ENCODE measurements at regions not wholly inside any gene's neighbourhood (a gene's known extent, or its start where the extent isn't known, plus 50 kb on each side); places are given as distances from the start of the nearest gene placed in this dataset.

- WGBS, 2 donors: 38 to 73% methylated on average over 6 of the region's 6 CpGs
- TF ChIP-seq EP300 (IDR thresholded peaks at IDR 0.05): no peak
- no peak for TF ChIP-seq CTCF (IDR thresholded peaks at IDR 0.05)
- TF ChIP-seq POLR2A (IDR thresholded peaks at IDR 0.05): no peak
- no peak overlapping the region for H3K27ac ChIP-seq
- no peaks in the 10 kb centered on the region for H3K27me3 ChIP-seq
- no peaks in the 10 kb centered on the region for H3K4me1 ChIP-seq
- no peak overlapping the region for H3K4me3 ChIP-seq
- no peaks in the 10 kb centered on the region for H3K36me3 ChIP-seq
- DNase-seq (ENCODE audit: low spot score in 2 of 2): no peak
- H3K9me3 ChIP-seq: peaks cover 0 to 5% (median 0%) of the 10 kb centered on the region in 4 donors
Measured at GRCh38 chr10:117647306-117647705, 104.8 kb downstream of the EMX2 start.

GRCh38 chr10:117651121-117651520, 108.6 kb downstream of the EMX2 start:
- TF ChIP-seq EP300 (IDR thresholded peaks at IDR 0.05) (no peak), POLR2A (IDR thresholded peaks at IDR 0.05) (no peak), CTCF (IDR thresholded peaks at IDR 0.05) (no peak)
- DNase-seq (ENCODE audit: low spot score in 2 of 2): no peak
- no peaks in the 10 kb centered on the region for H3K4me1 ChIP-seq
- no peaks in the 10 kb centered on the region for H3K36me3 ChIP-seq
- H3K9me3 ChIP-seq: peaks cover 0 to 25% (median 0%) of the 10 kb centered on the region in 4 donors
- no peaks in the 10 kb centered on the region for H3K27me3 ChIP-seq
- no peak overlapping the region for H3K27ac ChIP-seq
- WGBS, 2 donors: 80 to 92% methylated on average over 5 of the region's 5 CpGs
- H3K4me3 ChIP-seq: no peak overlapping the region

GRCh38 chr10:117652228-117653169, 110.0 kb downstream of the EMX2 start:
- Histone ChIP-seq H3K9me3 (peaks cover 0 to 25% (median 0%) of the 10 kb centered on the region in 4 donors), H3K36me3 (no peaks in the 10 kb centered on the region), H3K27ac (no peak overlapping the region), H3K4me3 (no peak overlapping the region), H3K27me3 (no peaks in the 10 kb centered on the region), H3K4me1 (no peaks in the 10 kb centered on the region)
- DNase-seq (ENCODE audit: low spot score in 2 of 2): no peak
- WGBS, 2 donors: 85 to 88% methylated on average over 3 of the region's 3 CpGs
- no peak for TF ChIP-seq CTCF (IDR thresholded peaks at IDR 0.05)
- no peak for TF ChIP-seq POLR2A (IDR thresholded peaks at IDR 0.05)
- TF ChIP-seq EP300 (IDR thresholded peaks at IDR 0.05): no peak

- H3K27ac ChIP-seq: no peak overlapping the region
- TF ChIP-seq EP300 (IDR thresholded peaks at IDR 0.05) (no peak), POLR2A (IDR thresholded peaks at IDR 0.05) (no peak), CTCF (IDR thresholded peaks at IDR 0.05) (no peak)
- no peaks in the 10 kb centered on the region for H3K27me3 ChIP-seq
- H3K4me3 ChIP-seq: no peak overlapping the region
- DNase-seq (ENCODE audit: low spot score in 2 of 2): no peak
- H3K9me3 ChIP-seq: peaks cover 0 to 25% (median 0%) of the 10 kb centered on the region in 4 donors
- H3K36me3 ChIP-seq: no peaks in the 10 kb centered on the region
- H3K4me1 ChIP-seq: no peaks in the 10 kb centered on the region
Measured at GRCh38 chr10:117653170-117653515, 110.6 kb downstream of the EMX2 start.

- no peaks in the 10 kb centered on the region for H3K36me3 ChIP-seq
- no peaks in the 10 kb centered on the region for H3K27me3 ChIP-seq
- DNase-seq (ENCODE audit: low spot score in 2 of 2): no peak
- H3K9me3 ChIP-seq: peaks cover 0 to 25% (median 0%) of the 10 kb centered on the region in 4 donors
- H3K27ac ChIP-seq: no peak overlapping the region
- no peak overlapping the region for H3K4me3 ChIP-seq
- H3K4me1 ChIP-seq: no peaks in the 10 kb centered on the region
- TF ChIP-seq POLR2A (IDR thresholded peaks at IDR 0.05): no peak
- no peak for TF ChIP-seq CTCF (IDR thresholded peaks at IDR 0.05)
- TF ChIP-seq EP300 (IDR thresholded peaks at IDR 0.05): no peak
Measured at GRCh38 chr10:117654105-117654504, 111.6 kb downstream of the EMX2 start.
